ENCODE measurements at regions not wholly inside any gene's neighbourhood (a gene's known extent, or its start where the extent isn't known, plus 50 kb on each side); places are given as distances from the start of the nearest gene placed in this dataset.

- TF ChIP-seq, protein P1, sequence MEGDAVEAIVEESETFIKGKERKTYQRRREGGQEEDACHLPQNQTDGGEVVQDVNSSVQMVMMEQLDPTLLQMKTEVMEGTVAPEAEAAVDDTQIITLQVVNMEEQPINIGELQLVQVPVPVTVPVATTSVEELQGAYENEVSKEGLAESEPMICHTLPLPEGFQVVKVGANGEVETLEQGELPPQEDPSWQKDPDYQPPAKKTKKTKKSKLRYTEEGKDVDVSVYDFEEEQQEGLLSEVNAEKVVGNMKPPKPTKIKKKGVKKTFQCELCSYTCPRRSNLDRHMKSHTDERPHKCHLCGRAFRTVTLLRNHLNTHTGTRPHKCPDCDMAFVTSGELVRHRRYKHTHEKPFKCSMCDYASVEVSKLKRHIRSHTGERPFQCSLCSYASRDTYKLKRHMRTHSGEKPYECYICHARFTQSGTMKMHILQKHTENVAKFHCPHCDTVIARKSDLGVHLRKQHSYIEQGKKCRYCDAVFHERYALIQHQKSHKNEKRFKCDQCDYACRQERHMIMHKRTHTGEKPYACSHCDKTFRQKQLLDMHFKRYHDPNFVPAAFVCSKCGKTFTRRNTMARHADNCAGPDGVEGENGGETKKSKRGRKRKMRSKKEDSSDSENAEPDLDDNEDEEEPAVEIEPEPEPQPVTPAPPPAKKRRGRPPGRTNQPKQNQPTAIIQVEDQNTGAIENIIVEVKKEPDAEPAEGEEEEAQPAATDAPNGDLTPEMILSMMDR (IDR thresholded peaks at IDR 0.05) = no peak
- TF ChIP-seq EP300 (IDR thresholded peaks at IDR 0.05) (no peak), POLR2A (IDR thresholded peaks at IDR 0.05) (no peak), POLR2AphosphoS5 (IDR thresholded peaks at IDR 0.05) (no peak)
These were observed 395.0 kb upstream of the SPOCK3 start for GRCh38 chr4:167629272-167629671.
